Parathyroid adenoma (tissue), 2 donors: ENCODE measurements at regions not wholly inside any gene's neighbourhood (a gene's known extent, or its start where the extent isn't known, plus 50 kb on each side); places are given as distances from the start of the nearest gene placed in this dataset.
"Not testable (repeated sequence)": the region's sequence is repeated elsewhere in the genome, so short reads cannot be mapped to it uniquely, and the experiment has no call there.

ENCODE experiments used
- H2AFZ ChIP-seq: fragments of 300-600 bp; sonication (generic); one replicate; pipeline ENCODE4 v1.7.0; 2017; ENCODE audit warnings: antibody characterized with exemption, mild to moderate bottlenecking
- H3K27ac ChIP-seq: fragments of 300-600 bp; sonication (generic); one replicate; pipeline ENCODE4 v1.7.0; 2017
- H3K27me3 ChIP-seq: fragments of 300-600 bp; sonication (generic); one replicate; pipeline ENCODE4 v1.7.0; 2017; ENCODE audit warnings: low read length; ENCODE audit not compliant: control insufficient read depth, insufficient read depth
- H3K36me3 ChIP-seq: fragments of 300-600 bp; sonication (generic); one replicate; pipeline ENCODE4 v1.7.0; 2017; ENCODE audit warnings: low read length; ENCODE audit not compliant: control insufficient read depth, insufficient read depth
- H3K4me1 ChIP-seq: fragments of 300-600 bp; sonication (generic); one replicate; pipeline ENCODE4 v1.7.0; 2017; ENCODE audit warnings: control low read depth
- H3K4me2 ChIP-seq: fragments of 300-600 bp; sonication (generic); one replicate; pipeline ENCODE4 v1.7.0; 2017; ENCODE audit warnings: low read length
- H3K4me3 ChIP-seq: fragments of 300-600 bp; sonication (generic); one replicate; pipeline ENCODE4 v1.7.0; 2017; ENCODE audit warnings: low read depth, low read length
- H3K79me2 ChIP-seq: fragments of 300-600 bp; sonication (generic); one replicate; pipeline ENCODE4 v1.7.0; 2017; ENCODE audit warnings: control low read depth
- H3K9ac ChIP-seq: fragments of 300-600 bp; sonication (generic); one replicate; pipeline ENCODE4 v1.7.0; 2017; ENCODE audit warnings: mild to moderate bottlenecking
- H3K9me3 ChIP-seq: fragments of 300-600 bp; sonication (generic); one replicate; pipeline ENCODE4 v1.7.0; 2017; ENCODE audit warnings: low read length; ENCODE audit not compliant: control insufficient read depth
- TF ChIP-seq, protein P1 (sequence below): fragments of 300-600 bp; sonication (generic); IDR thresholded peaks from one replicate; pipeline ENCODE4 v1.7.0; 2017; ENCODE audit warnings: antibody characterized with exemption, mild to moderate bottlenecking
- donor health status: primary hyperparathyroidism.

DNA sequence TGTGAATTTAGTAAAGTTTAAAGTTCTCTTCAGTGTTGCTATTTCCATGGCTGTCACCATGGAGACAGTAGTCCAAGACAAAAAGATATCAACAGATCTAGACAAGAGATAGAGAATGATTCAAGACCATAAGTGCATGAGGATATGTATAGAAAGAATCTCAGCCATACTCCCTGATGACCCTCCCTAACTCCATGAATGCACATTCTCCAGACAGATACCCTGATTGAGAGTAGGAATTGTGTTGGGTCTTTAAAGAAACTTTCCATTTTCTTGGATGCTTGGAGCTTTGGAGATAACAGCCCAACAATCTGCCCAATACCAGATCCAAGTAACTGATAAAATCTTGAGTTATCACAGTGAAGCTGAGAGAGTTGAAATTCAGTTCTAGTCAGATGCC is 1601.2 kb upstream of the CELF4 start:
- Histone ChIP-seq H3K4me1 (no peaks in the 10 kb centered on the region), H2AFZ (no peak overlapping the region), H3K4me2 (no peak overlapping the region), H3K4me3 (no peak overlapping the region), H3K9me3 (no peaks in the 10 kb centered on the region), H3K9ac (no peak overlapping the region), H3K36me3 (no peaks in the 10 kb centered on the region), H3K27ac (no peak overlapping the region), H3K79me2 (no peaks in the 10 kb centered on the region), H3K27me3 (no peaks in the 10 kb centered on the region)
- TF ChIP-seq, protein P1, sequence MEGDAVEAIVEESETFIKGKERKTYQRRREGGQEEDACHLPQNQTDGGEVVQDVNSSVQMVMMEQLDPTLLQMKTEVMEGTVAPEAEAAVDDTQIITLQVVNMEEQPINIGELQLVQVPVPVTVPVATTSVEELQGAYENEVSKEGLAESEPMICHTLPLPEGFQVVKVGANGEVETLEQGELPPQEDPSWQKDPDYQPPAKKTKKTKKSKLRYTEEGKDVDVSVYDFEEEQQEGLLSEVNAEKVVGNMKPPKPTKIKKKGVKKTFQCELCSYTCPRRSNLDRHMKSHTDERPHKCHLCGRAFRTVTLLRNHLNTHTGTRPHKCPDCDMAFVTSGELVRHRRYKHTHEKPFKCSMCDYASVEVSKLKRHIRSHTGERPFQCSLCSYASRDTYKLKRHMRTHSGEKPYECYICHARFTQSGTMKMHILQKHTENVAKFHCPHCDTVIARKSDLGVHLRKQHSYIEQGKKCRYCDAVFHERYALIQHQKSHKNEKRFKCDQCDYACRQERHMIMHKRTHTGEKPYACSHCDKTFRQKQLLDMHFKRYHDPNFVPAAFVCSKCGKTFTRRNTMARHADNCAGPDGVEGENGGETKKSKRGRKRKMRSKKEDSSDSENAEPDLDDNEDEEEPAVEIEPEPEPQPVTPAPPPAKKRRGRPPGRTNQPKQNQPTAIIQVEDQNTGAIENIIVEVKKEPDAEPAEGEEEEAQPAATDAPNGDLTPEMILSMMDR = no peak

DNA sequence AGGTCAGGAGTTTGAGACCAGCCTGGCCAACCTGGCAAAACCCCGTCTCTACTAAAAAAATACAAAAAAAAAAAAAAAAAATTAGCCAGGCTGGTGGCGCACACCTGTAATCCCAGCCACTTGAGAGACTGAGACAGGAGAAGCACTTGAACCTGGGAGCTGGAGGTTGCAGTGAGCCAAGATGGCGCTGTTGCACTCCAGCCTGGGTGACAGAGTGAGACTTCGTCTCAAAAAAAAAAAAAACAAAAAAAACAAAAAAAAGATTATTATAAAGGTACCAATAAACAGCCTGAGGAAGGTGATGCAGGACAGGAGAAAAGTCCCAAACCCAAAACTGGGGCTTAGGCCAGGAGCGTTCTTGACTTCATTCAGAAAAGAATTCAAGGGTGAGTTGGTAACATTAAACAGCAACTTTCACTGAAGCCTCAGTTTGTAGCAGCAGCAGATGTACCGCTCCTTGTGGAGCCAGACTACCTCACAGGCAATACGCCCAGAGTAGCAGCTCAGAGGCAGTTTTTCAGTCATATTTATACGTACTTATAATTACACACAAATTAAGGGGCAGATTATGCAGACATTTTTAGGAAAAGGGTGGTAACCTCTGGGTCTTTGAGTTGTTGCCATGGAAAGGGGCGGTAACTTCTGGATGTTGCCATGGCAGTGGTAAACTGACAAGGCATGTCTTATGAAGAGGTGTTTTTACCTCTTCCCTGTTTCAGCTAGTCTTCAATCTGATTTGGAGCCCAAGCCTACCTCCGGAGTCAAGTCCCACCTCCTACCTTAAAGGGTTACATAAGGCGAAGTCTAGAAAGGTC is 1596.6 kb upstream of the CELF4 start:
- Histone ChIP-seq H3K79me2 (no peaks in the 10 kb centered on the region), H3K9ac (no peak overlapping the region), H3K36me3 (no peaks in the 10 kb centered on the region), H3K9me3 (no peaks in the 10 kb centered on the region), H3K4me3 (no peak overlapping the region), H3K4me2 (no peak overlapping the region), H2AFZ (no peak overlapping the region), H3K4me1 (no peaks in the 10 kb centered on the region), H3K27me3 (no peaks in the 10 kb centered on the region), H3K27ac (no peak overlapping the region)
- TF ChIP-seq, protein P1 = no peak

DNA sequence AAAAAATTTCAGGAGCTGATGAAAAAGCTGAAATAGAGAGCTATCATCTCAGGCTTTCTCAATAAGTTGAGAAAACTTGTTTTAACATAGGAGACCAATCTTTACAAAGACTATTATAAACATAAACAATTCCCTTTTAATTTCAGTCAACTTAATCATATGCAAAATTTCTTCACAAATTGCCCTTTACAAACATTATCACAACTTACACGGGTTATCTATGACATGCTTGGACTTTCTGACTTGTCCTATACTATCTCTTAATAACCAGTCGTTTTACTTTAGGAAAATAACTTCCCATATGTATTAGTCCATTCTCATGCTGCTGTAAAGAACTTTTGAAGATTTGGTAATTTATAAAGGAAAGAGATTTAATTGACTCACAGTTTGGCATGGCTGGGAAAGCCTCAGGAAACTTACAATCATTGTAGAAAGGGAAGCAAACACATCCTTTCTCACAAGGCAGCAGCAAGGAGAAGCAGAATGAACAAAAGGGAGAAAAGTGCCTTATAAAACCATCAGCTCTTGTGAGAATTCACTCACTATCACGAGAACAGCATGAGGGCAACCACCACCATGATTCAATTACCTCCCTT is 1583.7 kb upstream of the CELF4 start:
- H3K4me1 ChIP-seq = no peaks in the 10 kb centered on the region
- no peaks in the 10 kb centered on the region for H3K79me2 ChIP-seq
- no peak overlapping the region for H3K27ac ChIP-seq
- H3K4me2 ChIP-seq = no peak overlapping the region
- H3K4me3 ChIP-seq = no peak overlapping the region
- H3K27me3 ChIP-seq = no peaks in the 10 kb centered on the region
- no peak overlapping the region for H3K9ac ChIP-seq
- no peaks in the 10 kb centered on the region for H3K36me3 ChIP-seq
- no peaks in the 10 kb centered on the region for H3K9me3 ChIP-seq
- H2AFZ ChIP-seq = no peak overlapping the region
- TF ChIP-seq, protein P1 = no peak

DNA sequence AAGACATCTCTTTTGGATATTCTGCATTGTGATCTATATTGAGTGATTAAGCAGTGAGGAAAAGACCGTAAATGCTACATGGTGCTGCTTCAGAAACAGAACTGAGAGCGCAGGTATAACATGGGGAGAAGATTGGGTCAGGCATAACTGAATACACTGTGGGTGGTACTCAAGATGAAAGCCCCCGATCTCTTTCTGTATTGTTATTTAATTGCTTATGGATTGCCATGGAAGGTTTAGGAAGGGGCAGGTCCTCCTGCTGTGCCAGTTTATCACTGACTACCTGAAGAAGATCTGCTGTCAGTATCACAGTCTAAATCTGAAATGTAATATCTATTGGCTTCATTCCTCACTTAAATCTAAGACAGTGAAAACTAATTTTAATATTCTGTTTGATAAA is 1568.7 kb upstream of the CELF4 start:
- Histone ChIP-seq H3K9ac (no peak overlapping the region), H3K9me3 (no peaks in the 10 kb centered on the region), H2AFZ (no peak overlapping the region), H3K27me3 (no peaks in the 10 kb centered on the region), H3K4me1 (no peaks in the 10 kb centered on the region), H3K4me2 (no peak overlapping the region), H3K36me3 (no peaks in the 10 kb centered on the region), H3K79me2 (no peaks in the 10 kb centered on the region), H3K4me3 (no peak overlapping the region), H3K27ac (no peak overlapping the region)
- TF ChIP-seq, protein P1 = no peak

DNA sequence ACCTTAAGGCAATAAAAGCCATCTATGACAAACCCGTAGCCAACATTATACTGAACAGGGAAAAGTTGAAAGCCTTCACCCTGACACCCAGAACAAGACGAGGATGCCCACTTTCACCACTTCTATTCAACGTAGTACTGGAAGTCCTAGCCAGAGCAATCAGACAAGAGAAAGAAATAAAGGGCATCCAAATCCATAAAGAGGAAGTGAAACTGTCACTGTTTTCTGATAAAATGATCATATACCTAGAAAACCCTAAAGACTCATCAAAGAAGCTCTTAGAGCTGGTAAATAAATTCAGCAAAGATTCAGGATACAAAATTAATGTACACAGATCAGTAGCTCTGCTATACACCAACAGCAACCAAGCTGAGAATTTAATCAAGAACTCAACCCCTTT is 1561.9 kb upstream of the CELF4 start:
- not testable (repeated sequence) for H3K27me3 ChIP-seq, H3K4me3 ChIP-seq, H3K27ac ChIP-seq, H3K79me2 ChIP-seq, H2AFZ ChIP-seq, H3K4me2 ChIP-seq, H3K4me1 ChIP-seq, H3K9me3 ChIP-seq, H3K36me3 ChIP-seq, H3K9ac ChIP-seq
